Tibial nerve (tissue), 4 donors: ENCODE measurements at regions not wholly inside any gene's neighbourhood (a gene's known extent, or its start where the extent isn't known, plus 50 kb on each side); places are given as distances from the start of the nearest gene placed in this dataset.

Experiments used
- DNase-seq, 2 donors: peaks; one replicate each; pipeline ENCODE4 v3.0.0-alpha.2; 2019; ENCODE audit warnings: low spot score in 2 of 2
- H3K27ac ChIP-seq, 4 donors: fragments of 200-600 bp; sonication (generic) in 3 of 4; one replicate each; pipeline ENCODE4 v1.5.1; 2017 to 2019; ENCODE audit warnings: mild to moderate bottlenecking in 1 of 4
- H3K27me3 ChIP-seq, 2 donors: fragments of 200-600 bp; sonication (generic) in 1 of 2; one replicate each; pipeline versions ENCODE4 v1.5.1 to v1.6.0; 2017 to 2019
- H3K36me3 ChIP-seq, 3 donors: fragments of 200-600 bp; sonication (generic); one replicate each; pipeline ENCODE4 v1.5.1; 2018 to 2019
- H3K4me1 ChIP-seq, 4 donors: fragments of 200-600 bp; sonication (generic) in 3 of 4; one replicate each; pipeline ENCODE4 v1.5.1; 2017 to 2019
- H3K4me3 ChIP-seq, 4 donors: fragments of 200-600 bp; sonication (generic) in 3 of 4; one replicate each; pipeline ENCODE4 v1.5.1; 2017 to 2019; ENCODE audit warnings: mild to moderate bottlenecking in 1 of 4, moderate library complexity in 1 of 4
- H3K9me3 ChIP-seq, 4 donors: fragments of 200-600 bp; sonication (generic) in 3 of 4; one replicate each; pipeline ENCODE4 v1.5.1; 2017 to 2019
- CTCF ChIP-seq, 5 experiments: fragments of 200-600 bp in 3 of 5; fragments of 450-650 bp in 2 of 5; sonication (generic) in 3 of 5; IDR thresholded peaks; one replicate each; pipeline ENCODE4 v1.5.1; 2016 to 2019; ENCODE audit warnings: antibody characterized with exemption in 5 of 5, mild to moderate bottlenecking in 3 of 5, moderate library complexity in 2 of 5
- EP300 ChIP-seq, 2 donors: sonication (generic); formaldehyde crosslinking; IDR thresholded peaks; one replicate each; pipeline ENCODE4 v1.6.1; 2017; ENCODE audit warnings: antibody characterized with exemption in 2 of 2, mild to moderate bottlenecking in 1 of 2
- POLR2A ChIP-seq, 2 donors: fragments of 450-650 bp; IDR thresholded peaks; one replicate each; pipeline ENCODE4 v1.6.1; 2017; ENCODE audit warnings: antibody characterized with exemption in 2 of 2, mild to moderate bottlenecking in 2 of 2, moderate library complexity in 2 of 2
- WGBS, 2 donors: methylation state at CpG; one replicate each; pipeline ENCODE4 v1.1.5; 2018; 5-methylcytosine and 5-hydroxymethylcytosine counted together

GRCh38 chr18:78666666-78667335 is 312.8 kb upstream of the SALL3 start:
- H3K36me3 ChIP-seq, result no peaks in the 10 kb centered on the region
- 91 to 92% methylated on average over 13 of the region's 13 CpGs for WGBS, 2 donors
- no peak for DNase-seq

DNA sequence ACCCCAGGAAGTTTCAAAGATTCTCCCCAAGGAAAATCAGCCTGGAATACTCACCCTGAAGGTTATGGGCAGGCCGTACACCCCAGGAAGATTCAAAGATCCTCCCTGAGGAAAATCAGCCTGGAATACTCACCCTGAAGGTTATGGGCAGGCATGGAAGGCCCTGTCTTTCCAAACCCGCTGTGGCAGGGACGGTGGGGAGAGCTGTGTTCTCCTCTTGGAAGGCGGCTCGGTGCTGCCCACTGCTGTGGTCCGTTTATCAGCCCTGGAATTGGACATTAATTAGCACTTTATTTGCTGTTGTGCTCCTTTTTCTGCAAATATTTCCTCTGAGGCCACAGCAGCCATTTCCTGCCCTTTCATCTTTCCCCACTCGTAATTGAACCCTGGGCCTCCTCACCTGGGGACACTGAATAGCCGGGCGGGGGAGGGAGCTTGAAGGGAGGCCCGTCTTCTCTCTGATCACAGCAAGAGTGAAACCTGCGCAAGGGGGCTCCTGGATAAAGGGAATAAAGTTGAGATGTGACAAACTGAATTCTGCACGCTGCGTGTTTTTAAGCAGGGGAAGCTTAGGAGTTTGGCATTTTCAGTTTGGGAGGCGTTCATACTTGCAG is 308.7 kb upstream of the SALL3 start:
- Histone ChIP-seq H3K9me3 (no peaks in the 10 kb centered on the region), H3K27me3 (no peaks in the 10 kb centered on the region), H3K27ac (no peak overlapping the region), H3K36me3 (no peaks in the 10 kb centered on the region), H3K4me1 (no peaks in the 10 kb centered on the region), H3K4me3 (no peak overlapping the region)
- WGBS, 2 donors, result 60 to 65% methylated on average over 14 of the region's 14 CpGs
- DNase-seq, result no peak
- TF ChIP-seq POLR2A (IDR thresholded peaks at IDR 0.05) (no peak), EP300 (IDR thresholded peaks at IDR 0.05) (no peak), CTCF (IDR thresholded peaks at IDR 0.05) (no peak)

More at GRCh38 chr18:78666666-78667335, 312.8 kb upstream of the SALL3 start:
- Histone ChIP-seq H3K27me3 (no peaks in the 10 kb centered on the region), H3K4me1 (no peaks in the 10 kb centered on the region), H3K27ac (no peak overlapping the region), H3K9me3 (no peaks in the 10 kb centered on the region), H3K4me3 (no peak overlapping the region)
- TF ChIP-seq POLR2A (IDR thresholded peaks at IDR 0.05), result no peak
- TF ChIP-seq CTCF (IDR thresholded peaks at IDR 0.05), result no peak
- TF ChIP-seq EP300 (IDR thresholded peaks at IDR 0.05), result no peak

- WGBS, 2 donors, result 76 to 86% methylated on average over 15 of the region's 15 CpGs
- TF ChIP-seq EP300 (IDR thresholded peaks at IDR 0.05) (no peak), CTCF (IDR thresholded peaks at IDR 0.05) (no peak), POLR2A (IDR thresholded peaks at IDR 0.05) (no peak)
- Histone ChIP-seq H3K4me3 (no peak overlapping the region), H3K4me1 (no peaks in the 10 kb centered on the region), H3K36me3 (no peaks in the 10 kb centered on the region), H3K9me3 (no peaks in the 10 kb centered on the region), H3K27ac (no peak overlapping the region), H3K27me3 (no peaks in the 10 kb centered on the region)
- DNase-seq, result no peak
Observed at GRCh38 chr18:78671551-78671950, 308.1 kb upstream of the SALL3 start.

GRCh38 chr18:78672862-78673446 is 306.7 kb upstream of the SALL3 start:
- 73 to 81% methylated on average over 20 of the region's 21 CpGs for WGBS, 2 donors
- no peaks in the 10 kb centered on the region for H3K4me1 ChIP-seq
- H3K36me3 ChIP-seq, result no peaks in the 10 kb centered on the region
- TF ChIP-seq POLR2A (IDR thresholded peaks at IDR 0.05) (no peak), CTCF (IDR thresholded peaks at IDR 0.05) (no peak), EP300 (IDR thresholded peaks at IDR 0.05) (no peak)
- DNase-seq, result no peak
- no peak overlapping the region for H3K4me3 ChIP-seq
- H3K9me3 ChIP-seq, result no peaks in the 10 kb centered on the region
- H3K27ac ChIP-seq, result no peak overlapping the region
- H3K27me3 ChIP-seq, result no peaks in the 10 kb centered on the region
